GM21723 (cell line): ENCODE measurements at regions not wholly inside any gene's neighbourhood (a gene's known extent, or its start where the extent isn't known, plus 50 kb on each side); places are given as distances from the start of the nearest gene placed in this dataset.

Experiments
- ATAC-seq: cut with Tn5 transposase; IDR thresholded peaks from one replicate; pipeline ENCODE4 v1.9.1; 2021; ENCODE audit warnings: mild to moderate bottlenecking, moderate library complexity; ENCODE audit not compliant: unreplicated experiment

DNA sequence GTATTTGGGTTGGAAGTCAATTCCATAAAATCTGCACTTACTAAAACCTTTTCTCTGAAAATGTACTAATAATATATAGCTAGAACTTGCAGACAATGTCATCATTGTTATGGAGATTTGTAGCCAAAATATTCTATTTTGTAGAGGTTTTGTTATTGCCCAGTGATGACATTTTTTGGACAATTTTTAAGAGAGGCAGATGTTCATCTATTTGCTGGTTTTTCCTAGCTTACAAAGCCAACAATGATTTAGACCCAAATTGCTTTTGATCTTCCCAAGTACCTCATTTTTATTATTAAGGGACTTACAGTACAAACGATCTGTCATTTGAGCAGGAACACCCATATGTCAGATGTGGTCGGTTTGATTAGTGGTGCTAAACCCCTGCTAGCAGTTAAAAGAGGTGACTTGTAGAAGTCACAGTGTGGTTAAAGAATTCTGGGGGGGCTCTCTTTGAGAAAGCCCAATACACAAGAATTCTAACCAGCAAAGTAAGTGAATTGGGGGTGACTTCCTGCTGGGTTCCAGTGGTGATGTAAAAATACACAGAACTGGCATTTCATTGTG lies 136.2 kb downstream of the KIT start:
- no peak for ATAC-seq
